HG02870 (cell line): ENCODE measurements at regions not wholly inside any gene's neighbourhood (a gene's known extent, or its start where the extent isn't known, plus 50 kb on each side); places are given as distances from the start of the nearest gene placed in this dataset.

ENCODE experiments used
- ATAC-seq: cut with Tn5 transposase; IDR thresholded peaks from one replicate; pipeline ENCODE4 v1.9.1; 2021; ENCODE audit warnings: mild to moderate bottlenecking, moderate library complexity; ENCODE audit not compliant: unreplicated experiment

DNA sequence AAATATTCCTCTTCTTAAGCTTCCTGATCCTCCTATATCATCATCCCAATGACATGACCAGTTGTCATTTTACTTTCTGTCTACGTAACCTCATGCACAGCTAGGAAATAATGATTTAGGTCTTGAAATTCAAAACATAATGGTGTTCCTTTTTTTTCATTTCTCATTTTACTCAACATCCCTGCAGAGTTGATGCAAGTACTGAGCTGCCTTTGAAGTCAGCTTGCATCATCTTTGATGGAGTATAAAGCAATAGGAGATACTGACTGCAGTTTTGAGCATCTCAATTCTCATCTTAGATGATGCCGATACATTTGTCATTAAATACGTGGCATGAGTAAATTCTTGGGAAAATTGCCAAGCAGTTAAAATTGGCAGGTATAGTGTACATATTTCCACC is 346.1 kb downstream of the ZIC1 start:
- no peak for ATAC-seq

- no peak for ATAC-seq
Measured at GRCh38 chr3:147756476-147756875, 347.3 kb downstream of the ZIC1 start.

GRCh38 chr3:147757866-147758265 is 348.7 kb downstream of the ZIC1 start:
- no peak for ATAC-seq

- no peak for ATAC-seq
Measured at GRCh38 chr3:147758771-147759170, 349.6 kb downstream of the ZIC1 start.

GRCh38 chr3:147760085-147760484 is 350.9 kb downstream of the ZIC1 start:
- no peak for ATAC-seq

DNA sequence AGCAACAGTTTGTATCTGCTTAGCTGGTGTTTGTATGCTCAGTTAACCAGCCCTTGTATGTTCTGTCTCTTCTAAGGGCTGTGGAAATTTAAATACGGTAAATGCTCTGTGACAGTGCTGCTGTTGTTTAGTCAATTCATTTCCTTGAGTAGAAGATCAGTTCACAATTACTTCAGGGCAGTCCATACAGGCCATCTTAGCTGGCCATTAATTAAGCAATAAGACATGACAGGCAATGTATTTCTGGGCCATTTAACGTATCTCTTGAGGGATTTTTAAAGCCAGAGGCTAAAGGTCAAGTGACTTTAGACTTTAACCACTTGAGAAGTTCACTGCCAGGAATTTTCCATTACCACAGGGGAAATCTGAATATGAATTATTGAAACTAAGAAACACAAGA is 351.8 kb downstream of the ZIC1 start:
- ATAC-seq: no peak

GRCh38 chr3:147773116-147773630 is 364.0 kb downstream of the ZIC1 start:
- ATAC-seq: no peak

DNA sequence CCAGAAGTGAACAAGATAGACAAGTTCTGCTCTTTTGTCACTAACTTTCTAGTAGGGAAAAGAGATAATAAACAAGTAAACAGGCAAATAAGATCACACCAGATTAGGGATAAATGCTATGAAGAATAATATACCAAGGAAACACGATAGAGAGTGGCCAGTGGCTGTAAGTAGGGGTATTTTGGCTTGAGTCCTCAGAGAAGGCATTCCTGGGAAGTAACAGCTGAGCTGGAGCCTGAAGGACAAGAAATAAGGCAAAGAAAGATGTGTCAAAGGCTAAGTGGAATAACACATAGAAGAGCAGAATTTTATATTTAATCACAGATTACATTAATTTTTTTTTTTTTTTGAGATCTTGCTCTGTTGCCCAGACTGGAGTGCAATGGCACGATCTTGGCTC is 366.2 kb downstream of the ZIC1 start:
- no peak for ATAC-seq

DNA sequence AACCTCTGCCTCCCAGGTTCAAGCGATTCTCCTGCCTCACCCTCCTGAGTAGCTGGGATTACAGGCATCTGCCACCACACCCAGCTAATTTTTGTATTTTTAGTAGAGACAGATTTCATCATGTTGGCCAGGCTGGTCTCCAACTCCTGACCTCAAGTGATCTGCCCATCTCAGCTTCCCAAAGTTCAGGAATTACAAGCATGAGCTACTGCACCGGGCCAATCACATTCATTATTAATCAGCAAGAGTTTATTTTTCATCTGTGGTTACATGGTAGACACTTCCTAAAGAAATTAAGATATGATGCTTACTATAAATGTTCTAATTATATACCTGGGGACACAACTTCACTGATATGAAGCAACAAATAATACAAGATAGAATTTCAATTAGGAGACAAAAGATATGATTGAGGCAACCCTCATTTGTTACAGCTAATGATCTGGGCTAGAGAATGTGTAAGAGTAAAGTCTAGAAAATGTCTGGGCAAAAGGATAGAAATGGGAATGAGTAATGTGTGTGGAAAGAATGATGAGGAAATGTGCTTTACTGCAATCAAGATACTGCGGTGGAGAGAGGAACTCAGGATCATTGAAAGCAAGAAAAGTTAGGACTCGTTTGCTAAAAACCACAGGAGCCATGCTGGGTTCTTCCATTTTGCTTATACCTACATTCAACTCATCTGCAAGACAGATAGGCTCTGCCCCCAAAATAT is 366.8 kb downstream of the ZIC1 start:
- ATAC-seq: no peak

DNA sequence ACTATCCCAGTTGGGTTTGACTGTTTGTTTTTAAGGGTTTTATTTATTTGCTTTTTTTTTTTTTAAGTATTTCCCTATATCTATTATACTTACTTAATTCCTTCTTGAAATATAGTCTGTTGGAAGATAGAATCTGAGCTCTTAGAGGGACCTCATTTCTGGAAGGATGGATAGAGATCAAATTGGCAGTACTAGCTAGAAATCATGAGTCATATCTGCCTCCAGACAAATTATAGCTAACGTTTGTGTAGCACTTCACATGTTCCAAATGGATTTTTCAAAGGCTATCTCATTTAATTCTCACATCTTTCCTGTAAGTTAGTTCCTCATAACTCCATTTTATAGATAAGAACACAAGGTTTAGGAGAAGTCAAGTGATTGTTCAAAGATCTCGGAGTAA is 384.7 kb downstream of the ZIC1 start:
- no peak for ATAC-seq

- no peak for ATAC-seq
Measured at GRCh38 chr3:147794596-147794995, 385.4 kb downstream of the ZIC1 start.

DNA sequence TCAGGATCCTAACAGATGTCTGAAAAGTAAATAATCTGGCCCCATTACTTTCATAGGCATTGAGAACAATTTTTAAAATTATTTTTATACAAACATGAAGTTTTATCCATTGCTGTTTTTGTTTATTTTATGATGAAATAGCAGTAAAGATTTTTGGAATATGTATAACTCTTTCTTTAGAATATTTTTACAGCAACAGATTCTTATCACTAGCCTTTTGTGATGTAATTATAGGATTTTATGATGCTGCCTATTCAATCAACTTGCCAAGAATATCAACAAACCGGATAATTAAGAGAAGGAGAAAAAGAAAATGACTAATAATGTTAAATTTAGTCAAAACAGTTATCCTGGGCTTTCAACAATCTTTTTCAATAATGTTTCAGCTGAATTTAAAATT is 386.3 kb downstream of the ZIC1 start:
- no peak for ATAC-seq

- ATAC-seq: no peak
Measured at GRCh38 chr3:147797095-147797494, 387.9 kb downstream of the ZIC1 start.

DNA sequence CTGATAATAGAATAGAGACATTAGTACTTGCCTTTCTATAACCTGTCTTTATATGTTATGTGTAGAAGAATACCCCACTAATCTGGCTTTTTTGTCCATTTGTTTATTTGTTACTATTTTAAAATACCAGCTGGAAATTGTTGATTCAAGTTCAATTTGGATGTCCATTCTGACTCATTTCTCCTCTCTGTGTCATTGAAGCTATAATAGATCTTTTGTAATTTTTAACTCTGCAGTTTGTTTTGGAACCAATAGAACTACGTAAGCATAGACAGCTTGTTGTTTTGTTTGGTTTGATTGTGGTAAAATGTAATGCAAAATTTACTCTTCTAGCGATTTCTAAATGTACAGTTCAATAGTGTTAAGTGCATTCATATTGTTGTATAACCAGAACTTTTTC is 390.4 kb downstream of the ZIC1 start:
- no peak for ATAC-seq

- ATAC-seq: no peak
Measured at GRCh38 chr3:147807776-147808175, 398.6 kb downstream of the ZIC1 start.

DNA sequence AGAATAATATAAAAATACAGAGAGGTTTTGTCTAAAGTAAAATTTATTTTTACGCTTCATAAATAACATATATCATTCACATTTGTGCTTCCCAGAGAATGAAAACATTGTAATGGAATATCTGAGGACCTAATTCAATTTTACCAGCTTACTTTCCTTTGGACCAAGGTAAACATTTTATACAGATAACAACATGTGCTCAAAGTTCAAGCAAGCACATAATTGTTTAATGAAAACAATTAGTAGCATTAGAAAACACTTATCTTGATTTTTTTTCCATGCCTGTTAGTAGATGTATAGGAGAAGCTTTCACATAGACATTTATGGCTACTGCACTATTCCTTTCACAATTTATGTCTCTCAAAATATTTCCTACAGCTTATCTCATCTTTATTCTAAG is 400.0 kb downstream of the ZIC1 start:
- no peak for ATAC-seq

- ATAC-seq: no peak
Measured at GRCh38 chr3:147812186-147812911, 403.2 kb downstream of the ZIC1 start.

DNA sequence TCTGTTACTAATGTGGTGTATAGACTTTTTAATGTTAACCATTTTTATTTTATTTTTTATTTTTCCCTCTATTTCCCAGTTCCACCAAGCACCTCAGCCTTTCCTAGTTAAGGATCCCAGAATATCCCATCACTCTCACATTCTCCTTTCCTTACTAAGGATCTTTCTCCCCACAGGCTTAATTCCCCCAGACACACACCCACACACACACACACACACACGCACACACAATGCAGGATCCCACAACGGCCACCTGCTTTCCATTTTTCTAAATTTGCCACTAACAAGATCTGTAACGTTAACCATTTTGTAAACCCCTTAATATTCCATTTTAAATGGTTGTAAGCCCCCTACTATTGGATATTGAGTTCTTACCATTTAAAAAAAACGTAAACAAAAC is 404.1 kb downstream of the ZIC1 start:
- no peak for ATAC-seq

GRCh38 chr3:147816752-147817151 is 407.6 kb downstream of the ZIC1 start:
- no peak for ATAC-seq

DNA sequence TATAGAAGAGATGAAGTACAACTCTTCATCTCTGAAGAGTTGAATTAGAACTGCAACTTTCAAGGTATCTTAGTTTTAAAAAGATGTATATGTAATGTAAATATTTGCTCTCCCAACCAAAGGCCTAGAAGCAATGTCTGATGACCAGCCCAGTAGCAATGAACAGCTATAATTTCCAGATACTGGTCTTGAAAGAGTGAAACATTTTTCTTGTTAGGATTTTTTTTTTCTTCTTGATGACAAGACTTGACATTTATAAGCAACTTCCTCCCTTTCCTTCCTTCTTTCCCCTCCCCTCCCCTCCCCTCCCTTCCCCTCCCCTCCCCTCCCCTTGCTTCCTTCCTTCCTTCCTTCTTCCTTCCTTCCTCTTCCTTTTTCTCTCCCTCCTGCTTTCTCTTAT is 423.4 kb downstream of the ZIC1 start:
- no peak for ATAC-seq

GRCh38 chr3:147836330-147836729 is 427.2 kb downstream of the ZIC1 start:
- ATAC-seq: no peak

GRCh38 chr3:147838652-147839051 is 429.5 kb downstream of the ZIC1 start:
- no peak for ATAC-seq
